ENCODE measurements at regions not wholly inside any gene's neighbourhood (a gene's known extent, or its start where the extent isn't known, plus 50 kb on each side); places are given as distances from the start of the nearest gene placed in this dataset.

DNA sequence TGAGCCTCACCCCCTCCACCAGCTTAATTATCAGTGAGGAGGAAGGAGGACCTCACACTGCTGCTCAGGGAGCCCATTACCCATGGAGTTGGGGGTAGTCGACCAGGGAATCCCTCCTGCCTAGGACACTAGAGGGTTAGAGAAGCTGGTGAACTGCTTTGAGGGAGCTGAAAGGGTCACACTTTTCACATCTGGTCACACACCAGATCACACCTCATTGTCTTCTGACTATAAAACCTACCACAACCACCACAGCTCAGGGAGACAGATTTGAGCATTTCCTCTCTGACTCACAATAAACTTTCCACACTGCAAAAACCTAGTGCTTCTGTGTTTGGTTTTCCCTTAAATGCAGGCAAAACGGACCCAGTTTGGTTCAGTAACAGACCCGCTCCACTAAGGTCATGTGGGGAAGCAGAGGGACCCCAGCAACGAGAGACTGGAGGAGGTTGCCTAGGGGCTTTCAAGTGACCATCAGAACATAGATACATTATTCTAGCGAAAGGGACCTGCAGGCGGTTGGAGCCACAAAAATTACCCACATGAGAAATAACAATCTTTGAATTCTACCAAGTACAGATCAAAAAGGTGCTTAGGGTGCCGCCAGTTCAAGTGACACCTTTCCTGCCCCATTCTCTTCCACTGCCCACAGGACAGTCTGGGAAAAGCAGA lies 151.4 kb upstream of the AVPR1A start:
- no peak for TF ChIP-seq EP300 (IDR thresholded peaks at IDR 0.05)
- TF ChIP-seq CTCF (IDR thresholded peaks at IDR 0.05): no peak
